ENCODE measurements at regions not wholly inside any gene's neighbourhood (a gene's known extent, or its start where the extent isn't known, plus 50 kb on each side); places are given as distances from the start of the nearest gene placed in this dataset.
"Not testable (repeated sequence)": the region's sequence is repeated elsewhere in the genome, so short reads cannot be mapped to it uniquely, and the experiment has no call there.

DNA sequence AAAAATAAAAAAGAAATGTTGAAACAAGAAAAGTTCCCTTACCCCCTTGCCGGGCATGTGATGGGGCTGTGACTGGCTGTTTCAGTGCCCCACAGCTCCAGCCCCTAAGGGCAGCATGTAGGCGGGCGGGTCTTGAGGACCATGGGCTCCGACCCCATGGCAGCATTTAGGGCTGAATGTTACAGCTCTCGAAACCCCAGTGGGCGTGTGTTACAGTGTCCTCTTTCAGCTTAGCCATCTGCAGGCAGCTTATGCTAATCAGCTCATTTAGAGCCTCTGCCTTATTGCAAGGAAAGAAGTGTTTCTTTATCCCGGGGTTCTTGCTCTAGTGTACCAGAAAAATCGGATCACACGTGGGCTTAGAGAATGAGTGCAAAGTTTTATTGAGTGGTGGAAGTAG lies 497.4 kb upstream of the CYLC2 start:
- no peak for DNase-seq

DNA sequence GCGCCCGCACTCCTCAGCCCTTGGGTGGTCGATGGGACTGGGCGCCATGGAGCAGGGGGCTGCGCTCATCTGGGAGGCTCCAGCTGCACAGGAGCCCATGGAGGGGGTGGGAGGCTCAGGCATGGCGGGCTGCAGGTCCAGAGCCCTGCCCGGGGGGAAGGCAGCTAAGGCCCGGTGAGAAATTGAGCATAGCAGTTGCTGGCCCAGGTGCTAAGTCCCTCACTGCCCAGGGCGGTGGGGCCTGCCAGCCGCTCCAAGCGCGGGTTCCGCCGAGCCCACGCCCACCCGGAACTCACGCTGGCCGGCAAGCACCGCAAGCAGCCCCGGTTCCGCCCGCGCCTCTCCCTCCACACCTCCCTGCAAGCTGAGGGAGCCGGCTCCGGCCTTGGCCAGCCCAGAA lies 508.2 kb upstream of the CYLC2 start:
- DNase-seq = not testable (repeated sequence)

DNA sequence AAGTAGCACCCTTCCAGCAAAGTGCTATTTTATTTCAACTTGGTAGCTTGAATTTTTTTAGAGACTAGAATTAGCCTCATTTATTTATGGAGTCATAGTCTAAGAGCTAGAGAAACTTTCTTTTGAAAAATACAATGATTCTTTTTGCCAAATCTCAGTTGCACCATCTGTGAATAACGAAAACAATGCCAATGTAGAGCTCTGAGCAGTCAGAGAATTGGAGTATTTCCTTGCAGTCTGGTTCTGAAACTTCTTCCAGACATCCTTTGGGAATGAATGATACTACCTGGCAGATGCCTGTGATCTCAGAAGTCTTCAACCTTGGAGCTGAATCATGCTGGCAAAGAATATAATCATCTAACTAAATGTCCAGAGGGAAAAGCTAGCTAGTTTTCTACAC lies 511.5 kb upstream of the CYLC2 start:
- DNase-seq = no peak

DNA sequence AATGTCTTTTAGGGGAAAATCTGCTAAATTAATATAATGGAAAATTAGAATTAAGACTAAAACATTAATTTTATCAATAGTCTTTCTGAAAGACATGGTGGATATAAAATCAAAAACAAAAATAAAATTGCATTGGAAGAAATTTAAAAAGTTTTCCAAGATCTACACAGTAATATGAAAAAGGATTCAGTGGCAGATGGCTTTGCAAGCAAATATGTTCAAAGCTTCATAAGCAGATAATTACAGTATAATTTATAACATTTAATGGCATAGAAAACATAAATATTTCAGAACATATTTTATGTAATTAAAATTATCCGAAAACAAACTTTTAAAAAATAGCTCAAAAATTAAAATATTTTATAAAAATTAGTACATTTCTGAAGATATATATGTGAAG lies 512.4 kb upstream of the CYLC2 start:
- no peak for DNase-seq

DNA sequence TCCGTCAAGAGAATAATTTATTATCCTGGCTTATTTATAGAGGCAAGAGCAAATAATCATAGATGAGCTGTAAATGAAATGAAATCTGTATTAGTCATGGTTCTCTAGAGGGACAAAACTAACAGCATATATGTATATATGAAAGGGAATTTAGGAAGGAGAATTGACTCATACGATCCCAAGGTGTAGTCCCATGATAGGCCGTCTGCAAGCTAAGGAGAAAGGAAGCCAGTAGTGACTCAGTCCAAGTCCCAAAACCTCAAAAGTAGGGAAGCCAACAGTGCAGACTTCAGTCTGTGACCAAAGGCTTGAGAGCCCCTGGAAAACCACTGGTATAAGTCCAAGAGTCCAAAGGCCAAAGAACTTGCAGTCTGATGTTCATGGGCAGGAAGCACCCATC lies 515.9 kb upstream of the CYLC2 start:
- no peak for DNase-seq

DNA sequence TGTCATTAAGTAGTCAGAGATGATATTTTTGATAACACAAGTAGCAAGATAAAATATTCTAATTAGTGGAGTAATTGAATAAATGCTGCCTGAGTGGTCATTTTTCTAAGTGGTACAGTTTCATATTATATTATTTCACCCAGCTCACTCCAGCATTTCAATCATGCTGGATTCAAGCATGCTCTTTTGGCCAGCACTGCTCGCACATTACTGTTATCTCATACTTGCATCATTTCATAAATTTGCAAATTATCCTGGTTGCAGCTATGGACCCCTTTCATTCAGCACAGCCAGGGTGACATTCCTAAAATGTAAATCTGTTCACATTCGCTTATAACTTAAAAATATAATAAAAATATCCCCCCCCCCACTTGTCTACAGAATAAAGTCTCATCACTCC lies 520.8 kb upstream of the CYLC2 start:
- DNase-seq = no peak

DNA sequence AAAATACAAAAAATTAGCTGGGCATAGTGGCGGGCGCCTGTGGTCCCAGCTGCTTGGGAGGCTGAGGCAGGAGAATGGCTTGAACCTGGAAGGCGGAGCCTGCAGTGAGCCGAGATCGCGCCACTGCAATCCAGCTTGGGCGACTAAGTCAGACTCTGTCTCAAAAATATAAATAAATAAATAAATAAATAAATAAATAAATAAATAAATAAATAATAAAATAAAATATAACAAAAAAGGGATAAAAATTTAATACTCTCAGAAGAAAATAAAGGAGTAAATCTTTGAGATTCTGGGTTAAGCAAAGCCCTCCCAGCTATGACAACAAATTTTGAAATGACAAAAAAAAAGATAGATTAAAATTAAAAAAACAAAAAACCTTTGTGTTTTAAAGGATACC lies 525.7 kb upstream of the CYLC2 start:
- not testable (repeated sequence) for DNase-seq

DNA sequence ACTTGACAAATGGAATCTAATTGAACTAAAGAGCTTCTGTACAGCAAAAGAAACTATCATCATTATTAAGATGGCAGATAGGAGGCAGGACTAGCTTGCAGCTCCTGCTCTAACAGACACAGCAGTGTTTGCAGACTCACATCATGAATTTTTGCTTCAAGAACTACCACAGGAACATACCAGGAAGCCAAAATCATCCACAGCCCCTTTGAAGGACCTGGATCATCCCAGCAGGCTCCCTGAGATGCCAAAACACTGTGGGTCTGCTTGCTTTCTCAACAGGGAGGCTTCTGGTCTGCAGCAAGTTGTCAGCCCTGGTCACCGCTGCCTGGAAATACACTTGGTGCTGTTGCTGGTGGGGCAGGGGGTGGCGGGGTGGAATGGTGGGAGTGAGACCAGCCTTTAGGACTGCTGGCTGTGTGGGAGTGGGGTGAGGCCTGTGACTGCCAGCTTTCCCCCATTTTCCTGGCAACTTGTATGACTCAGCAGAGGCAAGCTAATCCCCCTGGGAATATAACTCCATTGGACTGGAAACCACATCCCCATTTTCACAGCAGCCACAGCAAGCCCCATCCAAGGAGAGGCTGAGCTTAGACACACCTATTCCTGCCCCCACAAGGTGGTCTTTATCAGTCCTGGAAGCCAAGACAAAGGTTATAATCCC lies 533.8 kb upstream of the CYLC2 start:
- no peak for DNase-seq

DNA sequence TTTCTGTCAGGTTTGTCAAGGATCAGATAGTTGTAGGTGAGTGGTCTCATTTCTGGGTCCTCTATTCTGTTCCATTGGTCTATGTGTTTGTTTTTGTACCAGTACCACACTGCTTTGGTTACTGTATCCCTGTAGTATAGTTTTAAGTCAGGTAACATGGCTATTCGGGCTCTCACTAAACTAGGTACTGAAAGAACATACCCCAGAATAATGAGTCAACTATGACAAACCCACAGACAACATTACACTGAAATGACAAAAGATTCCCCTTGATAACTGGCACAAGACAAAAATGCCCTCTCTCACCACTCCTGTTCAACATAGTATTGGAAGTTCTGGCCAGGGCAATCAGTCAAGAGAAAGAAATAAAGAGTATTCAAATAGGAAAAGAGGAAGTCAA lies 535.3 kb upstream of the CYLC2 start:
- no peak for DNase-seq

DNA sequence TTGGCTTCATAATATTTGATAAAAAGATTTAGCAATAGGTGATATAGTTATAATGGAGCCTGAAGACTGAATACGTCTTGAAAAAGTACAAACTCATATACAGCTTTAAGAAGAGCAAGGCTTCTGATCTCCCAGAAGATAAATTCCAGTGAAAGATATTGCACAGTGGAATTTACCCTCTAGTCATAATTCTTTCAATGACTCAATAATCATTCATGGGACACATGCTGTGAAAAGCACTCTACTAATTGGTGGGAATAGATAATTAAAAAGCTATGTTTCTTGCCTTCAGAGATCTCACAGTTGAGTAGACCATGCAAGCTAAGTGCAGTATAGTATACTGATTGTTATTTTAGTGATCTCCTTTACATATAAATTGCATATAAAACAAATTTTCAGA lies 538.6 kb upstream of the CYLC2 start:
- DNase-seq = no peak

DNA sequence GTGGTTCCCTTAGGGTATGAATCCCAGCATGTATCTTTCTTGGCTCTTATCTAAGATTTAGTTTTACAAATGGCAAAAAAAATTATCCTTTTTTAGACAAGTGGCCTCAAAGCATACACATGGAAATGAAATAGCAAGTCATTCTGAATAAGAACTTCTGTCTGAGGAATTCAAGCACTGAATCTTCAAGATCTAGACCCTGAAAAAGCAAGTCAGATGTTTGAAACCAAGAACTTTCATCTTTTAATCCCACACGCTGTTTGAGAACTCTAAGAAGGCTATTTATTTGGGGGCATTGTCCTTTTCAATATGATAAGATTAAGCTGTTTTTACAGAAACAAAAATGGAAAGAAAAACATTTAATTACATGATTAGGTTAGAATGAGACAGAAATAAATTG lies 549.2 kb upstream of the CYLC2 start:
- no peak for DNase-seq

DNA sequence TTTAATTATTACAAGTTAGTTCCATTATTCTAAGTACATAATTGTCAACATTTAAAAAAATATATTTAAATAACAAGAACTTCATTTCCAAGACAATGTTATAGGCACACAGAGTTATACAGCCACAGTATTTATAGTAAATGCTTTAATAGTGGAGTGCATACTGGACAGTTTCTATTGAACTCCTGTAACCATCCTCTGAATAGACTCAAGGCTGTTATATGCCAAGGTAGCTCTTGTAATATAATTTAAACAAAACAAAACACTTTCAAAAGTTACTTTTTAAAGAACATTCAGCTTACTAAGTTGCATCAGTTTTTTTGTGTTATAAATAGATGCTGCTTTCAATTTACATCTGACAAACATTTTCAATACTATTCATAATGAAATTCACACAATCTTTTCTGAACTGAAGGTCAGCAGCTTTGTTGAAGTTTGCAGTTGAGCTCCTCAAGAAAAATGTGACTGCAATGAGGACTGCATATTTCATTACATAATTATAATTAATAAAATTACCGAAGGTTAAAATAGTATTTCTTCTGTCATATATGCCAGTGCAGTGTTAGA lies 549.9 kb upstream of the CYLC2 start:
- DNase-seq = no peak

DNA sequence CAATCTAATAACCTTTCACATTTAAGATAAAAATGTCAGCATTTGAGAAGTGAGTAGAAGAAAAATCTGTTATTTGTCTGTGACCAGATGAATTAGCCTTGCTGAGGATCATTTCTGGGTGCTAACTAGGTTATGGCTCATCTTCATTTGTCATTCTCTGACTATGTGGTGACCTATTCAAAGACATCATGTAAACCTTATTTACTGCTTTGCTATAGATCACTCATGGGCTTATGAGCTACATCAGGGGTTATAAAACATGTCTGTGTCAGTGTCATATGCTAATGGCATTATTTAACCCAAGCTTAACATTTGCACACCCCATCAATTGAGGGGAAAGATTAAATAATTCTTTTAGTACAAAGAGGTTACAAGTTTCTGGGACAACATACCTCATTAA lies 555.5 kb upstream of the CYLC2 start:
- DNase-seq = no peak

DNA sequence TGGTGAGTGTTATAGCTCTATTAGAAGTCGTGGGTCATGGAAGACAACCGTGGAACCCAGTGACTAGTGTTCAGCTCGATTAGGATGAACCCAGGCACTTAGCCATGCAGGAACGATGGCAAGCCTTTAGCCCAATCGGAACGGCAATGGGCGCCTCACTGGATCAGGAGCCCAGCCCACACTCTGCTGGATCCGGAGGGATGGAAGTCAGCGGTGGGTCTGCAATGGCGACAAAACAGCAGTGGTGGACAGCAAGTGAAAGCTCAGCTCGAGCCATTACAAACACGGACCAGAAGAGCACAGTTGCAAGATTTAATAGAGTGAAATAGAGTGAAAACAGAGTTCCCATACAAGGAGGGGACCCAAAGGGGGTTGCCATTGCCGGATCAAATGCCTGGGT lies 558.5 kb upstream of the CYLC2 start:
- DNase-seq = not testable (repeated sequence)

DNA sequence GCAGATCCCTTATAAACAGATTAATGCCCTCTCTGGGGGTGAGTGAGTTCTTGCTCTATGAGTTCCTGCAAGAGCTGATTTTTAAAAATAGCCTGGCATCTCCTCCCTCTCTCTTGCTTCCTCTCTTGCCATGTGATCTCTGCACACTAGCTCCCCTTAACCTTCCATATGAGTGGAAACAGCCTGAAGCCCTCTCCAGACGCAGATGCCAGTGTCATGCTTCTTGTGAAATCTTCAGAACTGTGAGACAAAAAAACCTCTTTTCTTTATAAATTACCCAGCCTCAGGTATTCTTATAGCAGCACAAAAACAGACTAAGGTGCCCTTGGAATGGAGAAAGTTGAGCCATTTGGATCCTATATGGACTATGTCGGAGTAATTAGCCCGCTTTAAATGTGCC lies 559.7 kb upstream of the CYLC2 start:
- DNase-seq = no peak

DNA sequence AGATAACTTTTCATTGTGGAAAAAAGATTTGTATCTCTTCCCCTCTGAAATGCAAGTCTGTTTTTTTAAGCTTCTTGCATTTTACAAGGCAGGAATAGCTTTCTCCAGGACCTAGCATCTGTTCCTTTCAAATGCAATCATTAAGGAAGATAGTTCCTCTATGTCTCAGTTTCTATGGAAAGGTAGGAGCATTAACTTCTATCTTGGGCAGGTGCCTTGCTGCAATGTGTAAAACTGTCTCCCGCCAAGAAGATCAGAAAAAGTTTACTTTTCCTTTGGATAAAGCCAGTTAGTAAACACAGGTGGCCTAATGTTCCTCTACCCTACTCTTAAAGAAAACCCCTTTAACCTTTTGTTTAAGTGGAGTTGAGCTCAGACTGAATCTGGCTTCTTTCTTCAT lies 560.6 kb upstream of the CYLC2 start:
- DNase-seq = no peak

DNA sequence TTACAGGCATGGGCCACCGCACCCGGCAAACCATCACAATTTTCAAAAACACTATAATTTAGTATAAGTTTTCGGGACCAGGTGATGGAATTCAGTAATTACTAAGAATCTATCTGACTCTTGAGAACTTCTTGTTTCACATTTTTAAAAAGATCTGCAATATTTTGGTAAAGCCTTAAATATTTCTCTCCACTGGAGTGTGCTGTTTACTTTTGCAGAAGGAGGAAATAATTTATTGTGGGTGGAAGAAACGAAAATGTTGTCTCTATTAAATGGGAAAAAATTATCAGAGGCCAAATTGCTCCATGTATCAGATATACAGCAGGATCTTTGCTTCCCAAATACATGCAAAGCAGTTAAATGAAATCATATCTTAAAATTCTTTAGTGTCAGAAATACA lies 566.8 kb upstream of the CYLC2 start:
- no peak for DNase-seq

DNA sequence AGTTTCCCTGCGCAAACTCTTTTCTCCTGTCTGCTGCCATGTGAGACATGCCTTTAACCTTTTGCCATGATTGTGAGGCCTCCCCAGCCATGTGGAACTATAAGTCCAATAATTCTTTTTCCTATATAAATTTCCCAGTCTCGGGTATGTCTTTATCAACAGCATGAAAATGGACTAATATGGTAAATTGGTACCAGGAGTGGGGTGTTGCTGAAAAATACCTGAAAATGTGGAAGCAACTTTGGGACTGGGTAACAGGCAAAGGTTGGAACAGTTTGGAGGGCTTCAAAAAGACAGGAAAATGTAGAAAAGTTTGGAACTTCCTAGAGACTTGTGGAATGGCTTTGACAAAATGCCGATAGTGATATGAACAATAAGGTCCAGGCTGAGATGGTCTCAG lies 578.9 kb upstream of the CYLC2 start:
- DNase-seq = not testable (repeated sequence)

DNA sequence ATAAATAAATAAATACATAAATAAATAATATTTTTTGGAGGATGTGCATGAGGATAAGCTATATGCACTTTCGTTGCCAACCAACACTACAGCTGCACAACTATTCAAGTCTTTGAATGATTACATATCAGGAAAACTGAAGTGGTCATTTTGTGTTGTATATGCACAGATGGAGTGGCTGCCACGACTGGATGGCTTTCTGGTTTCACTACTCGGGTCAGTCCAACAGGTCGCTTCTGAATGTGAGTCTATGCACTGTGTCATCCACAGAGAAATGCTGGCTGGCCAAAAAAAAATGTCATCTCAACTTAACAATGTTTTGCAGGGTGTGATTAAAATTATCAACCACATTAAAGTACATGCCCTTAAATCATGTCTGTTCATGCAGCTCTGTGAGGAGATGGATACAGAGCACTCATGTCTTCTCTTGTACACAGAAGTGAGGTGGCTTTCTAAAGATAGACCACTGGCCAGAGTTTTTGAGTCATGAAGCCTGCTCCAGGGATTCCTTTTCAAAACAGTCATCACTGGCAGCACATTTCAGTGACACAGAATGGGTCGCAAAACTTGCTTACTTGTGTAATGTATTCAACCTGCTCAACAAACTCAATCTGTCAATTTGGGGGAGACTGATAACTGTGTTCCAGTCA lies 589.8 kb upstream of the CYLC2 start:
- DNase-seq = no peak

DNA sequence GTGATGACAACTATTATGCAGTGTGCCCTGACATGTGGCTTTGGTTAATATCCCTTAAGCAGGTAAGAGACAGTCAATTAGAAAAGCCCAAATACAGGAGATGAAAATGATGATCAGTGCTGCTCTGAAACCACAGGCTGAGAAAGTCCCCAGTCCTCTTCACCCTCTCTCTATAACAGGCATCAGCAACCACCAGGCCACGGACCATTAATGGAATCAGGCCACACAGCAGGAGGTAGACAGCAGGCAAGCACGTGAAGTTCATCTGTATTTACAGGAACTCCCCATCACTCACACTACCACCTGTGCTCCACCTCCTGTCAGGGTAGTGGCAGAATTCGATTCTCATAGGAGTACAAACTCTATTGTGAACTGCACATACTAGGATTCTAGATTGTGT lies 591.6 kb upstream of the CYLC2 start:
- no peak for DNase-seq

DNA sequence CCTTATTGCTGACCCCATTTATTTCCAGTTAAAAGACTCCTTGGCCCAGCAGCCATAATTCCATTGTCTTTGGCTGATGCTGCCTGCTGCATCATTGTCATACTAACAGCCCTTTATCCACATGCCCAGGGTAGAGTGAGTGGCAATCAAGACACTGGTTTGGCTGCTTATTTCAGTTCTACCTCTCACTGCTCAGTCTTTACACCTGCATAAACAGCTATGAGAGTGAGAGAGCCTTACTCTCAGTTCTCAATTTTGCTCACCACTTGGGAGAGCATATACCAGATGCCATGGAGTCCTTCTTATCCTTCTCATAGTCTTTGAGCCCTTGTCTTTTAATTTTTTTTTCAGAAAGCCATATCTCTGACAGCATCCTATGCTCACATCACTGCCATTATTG lies 596.9 kb upstream of the CYLC2 start:
- DNase-seq = no peak

DNA sequence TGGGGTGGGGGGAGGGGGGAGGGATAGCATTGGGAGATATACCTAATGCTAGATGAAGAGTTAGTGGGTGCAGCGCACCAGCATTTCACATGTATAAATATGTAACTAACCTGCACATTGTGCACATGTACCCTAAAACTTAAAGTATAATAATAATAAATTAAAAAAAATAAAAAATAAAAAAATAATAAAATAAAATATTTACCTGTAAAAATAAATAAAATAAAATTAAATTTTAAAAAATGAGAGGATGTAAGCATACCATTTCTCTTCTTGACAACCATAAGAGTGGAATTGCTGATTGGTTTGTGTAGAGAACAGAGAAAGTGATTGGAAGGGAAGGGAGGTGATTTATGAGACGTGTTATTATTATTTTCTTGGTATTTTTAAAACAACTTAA lies 609.5 kb upstream of the CYLC2 start:
- DNase-seq = not testable (repeated sequence)

DNA sequence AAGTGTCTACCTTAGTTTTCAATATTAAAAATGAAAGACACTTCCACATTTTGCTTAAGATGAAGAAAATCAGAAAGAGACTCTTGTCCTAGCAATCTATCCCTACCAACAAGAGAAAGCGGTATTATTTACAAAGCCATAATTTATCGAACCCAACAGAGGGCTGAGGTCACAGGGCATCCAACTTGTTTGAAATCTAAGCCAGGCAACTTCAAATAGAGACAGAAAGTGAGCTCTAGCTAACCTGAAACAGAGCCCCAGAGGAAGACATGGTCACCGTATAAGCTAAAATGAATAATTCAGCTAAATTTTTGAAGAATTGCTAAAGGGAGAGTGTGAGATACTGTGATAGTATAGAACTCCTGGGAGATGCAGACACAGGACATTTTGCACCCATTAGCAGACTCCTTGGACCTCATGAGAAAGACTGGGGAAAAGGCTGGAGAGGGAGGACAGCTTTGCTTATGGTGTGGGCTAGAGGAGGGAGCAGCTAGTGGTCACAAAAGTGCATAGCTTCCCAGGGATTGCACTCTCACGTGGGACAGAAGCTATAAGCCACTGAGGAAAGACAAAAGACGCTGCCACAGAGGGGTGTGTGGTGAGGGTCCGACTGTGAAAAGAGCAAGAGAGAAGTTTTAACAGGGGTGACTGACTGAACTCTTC lies 624.2 kb upstream of the GRIN3A start:
- DNase-seq = no peak

DNA sequence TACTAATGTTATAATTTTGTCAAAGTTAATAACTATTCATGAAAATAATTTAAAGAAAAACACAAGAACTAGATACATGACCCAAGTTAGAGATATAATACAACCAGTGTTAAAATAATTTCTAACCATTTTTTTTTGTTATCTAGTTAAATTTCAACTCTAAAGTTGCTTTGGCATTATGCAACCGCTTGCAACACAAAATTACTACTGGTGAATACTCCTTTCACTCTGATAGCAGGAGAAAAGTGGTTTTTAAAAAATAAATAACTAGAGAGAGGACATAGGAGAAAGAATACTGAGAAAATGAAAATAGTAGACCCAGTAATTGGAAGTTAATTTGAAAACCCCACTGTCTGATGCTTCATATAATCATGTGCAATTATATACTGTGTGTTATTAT lies 622.4 kb upstream of the GRIN3A start:
- no peak for DNase-seq
